ENCODE measurements at regions not wholly inside any gene's neighbourhood (a gene's known extent, or its start where the extent isn't known, plus 50 kb on each side); places are given as distances from the start of the nearest gene placed in this dataset.

GRCh38 chr3:25096536-25096935, 331.5 kb upstream of the RARB start:
- DNase-seq (ENCODE audit: low read depth in 2 of 2) = no peak

DNA sequence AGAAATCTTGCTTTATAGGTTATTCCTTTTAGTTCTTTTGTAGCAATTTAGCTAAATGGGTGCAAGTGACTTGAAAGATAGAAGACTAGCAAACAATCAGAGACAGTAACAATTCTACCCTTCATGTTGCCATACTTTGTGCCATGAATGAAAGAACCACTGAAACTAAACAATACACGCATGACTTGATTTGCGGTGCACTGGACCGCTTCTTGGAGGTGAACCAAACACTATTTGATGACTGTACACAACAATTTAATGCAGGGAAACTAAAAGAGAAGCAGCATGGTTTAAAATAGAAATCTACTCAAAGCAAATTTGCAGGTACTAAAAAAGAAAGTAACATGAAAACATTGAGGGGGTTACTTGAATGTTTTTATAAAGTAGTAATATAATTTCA, 331.0 kb upstream of the RARB start:
- no peak for DNase-seq (ENCODE audit: low read depth in 2 of 2)

- DNase-seq (ENCODE audit: low read depth in 2 of 2) = no peak
Observed at GRCh38 chr3:25099666-25100065, 328.4 kb upstream of the RARB start.

DNA sequence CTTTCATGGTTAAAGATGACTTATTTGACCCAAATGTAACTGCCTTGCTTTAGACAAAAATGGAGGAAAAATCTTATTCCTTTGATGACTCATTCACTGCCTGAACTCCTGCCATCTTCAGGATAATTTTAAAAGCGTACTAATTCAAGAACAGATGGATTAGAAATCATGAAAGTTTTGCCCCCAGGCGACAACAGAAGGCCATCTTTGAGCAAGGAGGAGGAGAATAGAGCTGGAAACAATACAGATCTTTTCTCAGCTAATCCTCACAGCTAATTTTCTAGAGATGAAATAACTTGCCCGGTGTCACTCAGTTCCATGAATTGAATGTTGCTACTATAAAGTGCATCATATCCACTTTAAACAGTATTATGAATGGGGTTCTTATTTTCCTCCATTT, 324.7 kb upstream of the RARB start:
- no peak for DNase-seq (ENCODE audit: low read depth in 2 of 2)

GRCh38 chr3:25107918-25108617, 320.0 kb upstream of the RARB start:
- DNase-seq (ENCODE audit: low read depth in 2 of 2) = no peak

- DNase-seq (ENCODE audit: low read depth in 2 of 2) = no peak
Observed at GRCh38 chr3:25110642-25111041, 317.4 kb upstream of the RARB start.

GRCh38 chr3:25113891-25114290, 314.2 kb upstream of the RARB start:
- no peak for DNase-seq (ENCODE audit: low read depth in 2 of 2)

- no peak for DNase-seq (ENCODE audit: low read depth in 2 of 2)
Observed at GRCh38 chr3:25114532-25114931, 313.5 kb upstream of the RARB start.

DNA sequence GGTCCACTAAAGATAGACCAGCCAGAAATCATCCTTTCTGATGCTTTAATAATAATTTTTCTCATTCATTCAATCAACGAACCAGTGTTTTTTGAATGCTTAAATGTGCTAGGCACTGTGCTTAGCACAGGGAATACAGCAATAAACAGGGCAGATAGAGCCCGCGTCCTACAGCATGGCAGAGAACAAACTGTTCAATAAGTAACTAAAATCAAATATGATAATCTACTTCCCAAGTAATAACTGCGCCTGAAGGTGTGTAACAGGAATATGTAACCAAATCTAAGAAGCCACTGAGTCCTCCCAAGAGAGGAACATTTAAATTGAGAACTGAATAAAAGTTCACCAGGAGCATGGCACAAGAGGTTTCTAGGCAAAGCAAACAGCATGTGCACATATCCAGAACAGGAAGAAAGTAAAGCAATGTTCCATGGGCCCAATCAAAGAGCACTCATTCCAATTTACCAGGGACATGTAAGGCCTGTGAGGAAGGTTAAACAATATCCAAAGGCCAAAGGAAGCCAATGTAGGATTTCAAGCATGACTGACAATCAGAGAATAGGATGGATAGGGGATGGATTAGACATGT, 311.0 kb upstream of the RARB start:
- no peak for DNase-seq (ENCODE audit: low read depth in 2 of 2)

DNA sequence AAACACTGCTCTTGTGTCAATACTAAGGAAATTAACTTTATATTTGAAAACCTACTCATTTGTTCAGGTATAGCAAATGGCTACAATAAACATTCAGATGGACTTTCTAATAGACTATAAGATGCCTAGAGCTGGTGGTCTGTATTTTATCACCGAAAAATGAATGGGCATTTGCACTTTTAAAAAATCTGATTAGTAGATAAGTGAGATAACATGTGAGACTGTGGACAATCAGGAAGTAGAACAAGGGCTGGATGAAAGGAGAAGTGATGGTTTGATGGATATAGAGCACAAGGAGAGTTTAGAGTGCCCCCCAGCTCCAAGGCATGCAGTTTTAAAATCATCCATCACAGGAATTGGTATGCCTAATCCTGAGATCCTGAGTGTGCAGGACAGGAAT, 308.4 kb upstream of the RARB start:
- DNase-seq (ENCODE audit: low read depth in 2 of 2) = no peak

DNA sequence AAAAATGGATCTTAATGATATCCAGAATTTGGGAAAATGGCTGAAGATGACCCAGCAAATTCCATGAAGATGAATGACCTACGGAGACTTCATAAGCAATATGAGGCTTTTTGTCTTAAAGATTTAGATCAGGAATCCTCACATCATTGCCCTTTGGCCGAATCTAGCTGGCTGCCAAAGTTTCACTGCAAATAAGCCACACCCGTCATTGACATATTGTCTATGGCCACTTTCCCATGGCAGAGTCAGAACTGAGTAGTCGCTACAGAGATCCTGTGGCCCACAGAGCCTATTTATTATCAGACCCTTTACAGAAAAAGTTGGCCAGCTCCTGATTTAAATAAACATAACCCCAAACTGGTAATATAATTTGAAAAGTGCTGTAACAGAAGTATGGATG, 307.4 kb upstream of the RARB start:
- no peak for DNase-seq (ENCODE audit: low read depth in 2 of 2)

GRCh38 chr3:25125201-25125600, 302.9 kb upstream of the RARB start:
- no peak for DNase-seq (ENCODE audit: low read depth in 2 of 2)

- no peak for DNase-seq (ENCODE audit: low read depth in 2 of 2)
Observed at GRCh38 chr3:25128735-25129134, 299.3 kb upstream of the RARB start.

DNA sequence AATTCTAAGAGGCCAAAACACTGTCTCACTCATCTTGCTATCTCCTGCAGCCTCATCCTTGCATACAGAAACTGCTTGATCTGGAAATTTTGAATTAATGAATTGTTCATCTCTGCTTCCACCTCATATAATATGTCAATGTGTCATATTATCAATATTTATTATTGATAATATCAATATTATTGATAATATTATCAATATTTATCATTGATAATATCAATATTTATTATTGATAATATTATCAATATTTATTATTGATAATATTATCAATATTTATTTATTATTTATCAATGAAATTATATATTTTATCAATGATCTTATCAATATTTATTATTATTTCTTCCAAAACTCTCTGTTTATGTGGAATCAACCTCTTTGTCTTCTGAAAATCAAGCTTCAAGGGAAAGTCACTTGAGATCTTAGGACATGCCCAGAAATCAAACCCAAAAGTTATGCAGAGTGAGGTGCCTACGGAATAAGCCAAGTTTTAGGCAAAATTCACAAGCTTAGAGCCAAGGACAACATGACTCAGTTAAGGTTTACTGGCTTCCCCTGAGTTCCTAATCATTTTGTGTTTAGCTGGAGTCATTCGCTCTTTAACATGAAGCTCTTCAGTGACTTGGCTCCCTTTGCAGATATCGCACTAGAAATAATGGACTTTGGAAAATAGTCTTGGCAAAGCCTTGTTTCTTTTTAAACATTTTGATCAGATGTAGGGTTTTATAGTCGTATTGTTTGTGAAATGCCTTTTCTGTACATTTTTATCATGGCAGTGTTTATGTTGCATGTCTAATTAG, 297.1 kb upstream of the RARB start:
- no peak for DNase-seq (ENCODE audit: low read depth in 2 of 2)

GRCh38 chr3:25133588-25133987, 294.5 kb upstream of the RARB start:
- no peak for DNase-seq (ENCODE audit: low read depth in 2 of 2)

GRCh38 chr3:25137606-25138005, 290.5 kb upstream of the RARB start:
- DNase-seq (ENCODE audit: low read depth in 2 of 2) = no peak

DNA sequence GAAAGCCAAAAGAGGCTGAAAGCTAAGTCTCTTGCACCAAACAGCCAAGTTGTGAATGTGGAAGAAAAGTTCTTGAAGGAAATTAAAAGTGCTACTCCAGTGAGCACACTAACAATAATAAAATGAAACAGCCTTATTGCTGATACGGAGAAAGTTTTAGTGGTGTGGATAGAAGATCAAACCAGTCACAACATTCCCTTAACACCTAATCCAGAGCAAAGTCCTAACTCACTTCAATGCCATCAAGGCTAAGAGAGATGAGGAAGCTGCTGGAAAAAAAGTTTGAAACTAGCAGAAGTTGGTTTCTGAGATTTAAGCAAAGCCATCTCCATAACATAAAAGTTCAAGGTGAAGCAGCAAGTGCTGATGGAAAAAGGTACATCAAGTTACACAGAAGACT, 288.8 kb upstream of the RARB start:
- DNase-seq (ENCODE audit: low read depth in 2 of 2) = no peak

DNA sequence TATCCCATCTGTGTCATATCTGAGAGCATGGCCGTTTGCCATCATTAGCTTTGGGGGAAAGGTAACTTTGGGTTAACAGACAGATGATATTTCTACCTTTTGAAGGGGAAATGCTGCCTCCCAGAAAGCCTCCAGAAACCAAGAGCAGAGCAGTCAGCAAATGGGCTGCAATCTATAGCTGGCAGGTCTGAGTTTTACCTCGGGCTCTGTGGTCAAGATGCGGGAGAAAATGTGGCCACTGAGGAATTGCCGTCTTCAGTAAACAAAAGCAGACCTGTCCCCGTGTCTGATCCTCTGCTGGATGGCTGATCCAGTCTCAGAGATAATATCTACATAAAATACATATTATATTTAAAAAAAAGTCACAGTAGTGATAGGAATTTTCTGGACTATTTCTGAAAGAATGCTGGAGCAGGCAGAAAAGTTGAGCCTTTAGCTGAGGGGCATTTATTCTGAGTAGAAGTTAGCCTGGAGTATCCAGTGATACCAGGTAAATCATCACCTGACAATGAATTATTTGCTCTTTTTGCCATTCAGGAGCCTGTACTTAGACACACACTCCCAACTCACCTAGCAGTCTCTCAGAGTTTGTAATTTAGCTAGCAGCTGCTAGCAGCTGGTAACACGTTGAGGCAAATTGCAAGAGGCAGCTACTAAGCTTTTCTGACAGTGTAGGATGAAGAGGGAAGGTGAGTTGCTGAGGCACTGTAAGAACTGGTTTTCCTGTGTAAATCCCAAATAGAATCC, 285.3 kb upstream of the RARB start:
- no peak for DNase-seq (ENCODE audit: low read depth in 2 of 2)

- no peak for DNase-seq (ENCODE audit: low read depth in 2 of 2)
Observed at GRCh38 chr3:25143356-25144025, 284.6 kb upstream of the RARB start.

- DNase-seq (ENCODE audit: low read depth in 2 of 2) = no peak
Observed at GRCh38 chr3:25144430-25144829, 283.6 kb upstream of the RARB start.

GRCh38 chr3:25145176-25145575, 282.9 kb upstream of the RARB start:
- no peak for DNase-seq (ENCODE audit: low read depth in 2 of 2)

DNA sequence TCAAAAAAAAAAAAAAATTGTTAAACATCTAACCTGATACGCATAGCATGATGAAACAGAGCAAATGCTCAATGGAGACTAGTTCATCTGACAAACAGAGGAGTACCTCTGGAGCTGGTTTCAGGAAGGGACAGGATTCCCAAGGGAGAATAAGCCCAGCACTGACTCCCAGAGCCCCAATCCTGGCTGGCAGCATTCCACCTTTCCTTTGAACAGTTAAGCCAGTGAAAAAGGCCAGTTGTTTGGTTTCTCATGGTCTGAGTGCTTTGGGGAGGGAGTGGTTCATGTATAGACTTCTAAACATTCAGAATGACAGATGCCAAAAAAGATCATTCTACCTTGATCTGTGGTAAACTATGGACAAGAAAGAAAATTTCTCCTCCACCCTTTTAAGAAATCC, 277.9 kb upstream of the RARB start:
- DNase-seq (ENCODE audit: low read depth in 2 of 2) = no peak

Data from stimulated activated CD8-positive, alpha-beta memory T cell treated with anti-CD3 and anti-CD28 coated beads, Interleukin-7, amount 100 ng/mL, for 1 hour (primary cell).